PC-3 (cell line): ENCODE measurements at regions not wholly inside any gene's neighbourhood (a gene's known extent, or its start where the extent isn't known, plus 50 kb on each side); places are given as distances from the start of the nearest gene placed in this dataset.

Experiments
- ATAC-seq: fragments of 200-7000 bp; cut with Tn5 transposase; 2 replicates; pipeline ENCODE4 v1.9.1; 2020; ENCODE audit warnings: mild to moderate bottlenecking, moderate library complexity
- BruUV-seq: library from RNA; stranded (reverse); fragments of 400-500 nt; replicated peaks from 2 replicates; lab custom pipeline; 2021; lab: Mats Ljungman, UMichigan
- CTCF ChIA-PET: fragments of 300-600 bp; sonication (Branson Sonifier 250); formaldehyde crosslinking; loops from one replicate; lab custom pipeline; 2022; ENCODE audit warnings: antibody characterized with exemption; lab: Charles Lee
- POLR2A ChIA-PET: fragments of 300-600 bp; sonication (Branson Sonifier 250); formaldehyde crosslinking; loops from one replicate; lab custom pipeline; 2022; ENCODE audit warnings: antibody characterized with exemption; ENCODE audit not compliant: unreplicated experiment; lab: Charles Lee
- DNase-seq: peaks from one replicate; pipeline ENCODE4 v3.0.0-alpha.2; 2015
- H2AFZ ChIP-seq: fragments of 300-600 bp; sonication (generic); 2 replicates; pipeline ENCODE4 v1.6.0; 2016; ENCODE audit warnings: antibody characterized with exemption, low read length
- H3F3A ChIP-seq: fragments of 300-600 bp; sonication (generic); one replicate; pipeline ENCODE4 v1.6.0; 2017; ENCODE audit warnings: antibody characterized with exemption, low read length, control low read depth, mild to moderate bottlenecking; ENCODE audit not compliant: unreplicated experiment
- H3K27ac ChIP-seq: fragments of 300-600 bp; sonication (generic); 2 replicates; pipeline ENCODE4 v1.5.1; 2016; ENCODE audit warnings: mild to moderate bottlenecking, low read length
- H3K27me3 ChIP-seq: fragments of 300-600 bp; sonication (generic); 2 replicates; pipeline ENCODE4 v1.6.1; 2016; ENCODE audit warnings: low read length, mixed read lengths
- H3K36me3 ChIP-seq: fragments of 300-600 bp; sonication (generic); 2 replicates; pipeline ENCODE4 v1.6.1; 2016; ENCODE audit warnings: low read depth, mixed run types, low read length, mixed read lengths
- H3K4me1 ChIP-seq: fragments of 300-600 bp; sonication (generic); 2 replicates; pipeline ENCODE4 v1.5.1; 2016; ENCODE audit warnings: low read length; ENCODE audit not compliant: insufficient read depth
- H3K4me2 ChIP-seq: fragments of 300-600 bp; sonication (generic); 2 replicates; pipeline ENCODE4 v1.6.0; 2016; ENCODE audit warnings: low read length
- H3K4me3 ChIP-seq: fragments of 300-600 bp; sonication (generic); 2 replicates; pipeline ENCODE4 v1.5.1; 2016; ENCODE audit warnings: mild to moderate bottlenecking, low read length, mixed read lengths
- H3K79me2 ChIP-seq: fragments of 300-600 bp; sonication (generic); 2 replicates; pipeline ENCODE4 v1.6.1; 2017; ENCODE audit warnings: low read length, mixed read lengths
- H3K9ac ChIP-seq: fragments of 300-600 bp; sonication (generic); 2 replicates; pipeline ENCODE4 v1.6.0; 2016; ENCODE audit warnings: mild to moderate bottlenecking, low read length
- H3K9me2 ChIP-seq: fragments of 300-600 bp; sonication (generic); replicated peaks from 2 replicates; pipeline ENCODE4 v1.6.1; 2016; ENCODE audit warnings: mixed run types, low read length, mixed read lengths
- H3K9me3 ChIP-seq: fragments of 300-600 bp; sonication (generic); 2 replicates; pipeline ENCODE4 v1.6.1; 2016; ENCODE audit warnings: low read length, mixed read lengths
- H4K20me1 ChIP-seq: fragments of 300-600 bp; sonication (generic); 2 replicates; pipeline ENCODE4 v1.6.1; 2016; ENCODE audit warnings: low read length, mixed read lengths
- CTCF ChIP-seq: fragments of 300-600 bp; sonication (generic); conservative IDR thresholded peaks from 2 replicates; pipeline ENCODE4 v1.5.1; 2017; ENCODE audit warnings: antibody characterized with exemption, low read depth, mild to moderate bottlenecking, low read length
- EZH2 ChIP-seq: fragments of 300-600 bp; sonication (generic); IDR thresholded peaks from one replicate; pipeline ENCODE4 v1.6.1; 2017; ENCODE audit warnings: antibody characterized with exemption, mild to moderate bottlenecking, low read length; ENCODE audit not compliant: unreplicated experiment
- EZH2phosphoT487 ChIP-seq: fragments of 300-600 bp; sonication (generic); IDR thresholded peaks from 2 replicates; pipeline ENCODE4 v1.6.1; 2018; ENCODE audit warnings: mild to moderate bottlenecking, antibody characterized with exemption, low read length, borderline replicate concordance
- intact Hi-C: fragments of 100-400 bp; cut with micrococcal nuclease; formaldehyde crosslinking; loops from 2 replicates; pipeline ENCODE4 v1.9.0; 2023

- Histone ChIP-seq H3K9me2 (no peaks in the 10 kb centered on the region), H3K4me3 (no peak overlapping the region), H3F3A (no peaks in the 10 kb centered on the region), H3K4me1 (no peaks in the 10 kb centered on the region), H3K79me2 (no peaks in the 10 kb centered on the region), H3K27ac (no peak overlapping the region), H3K9me3 (no peaks in the 10 kb centered on the region), H4K20me1 (no peaks in the 10 kb centered on the region), H3K4me2 (no peak overlapping the region), H3K36me3 (no peaks in the 10 kb centered on the region), H3K27me3 (no peaks in the 10 kb centered on the region), H2AFZ (no peak overlapping the region), H3K9ac (no peak overlapping the region)
- TF ChIP-seq CTCF = no peak
- TF ChIP-seq EZH2 = no peak
- no peak for TF ChIP-seq EZH2phosphoT487
- BruUV-seq = no TSS peak
- DNase-seq (no peak), ATAC-seq (no peak)
- CTCF ChIA-PET = no interaction called here
- intact Hi-C loops = no loop called here
- POLR2A ChIA-PET = interaction anchor here (0.6 kb wide), 1 partner anchor 55 kb away, joined by 3 read pairs; no protein-coding TSS in a partner anchor
Measured at GRCh38 chr1:198101716-198102453, 54.9 kb upstream of the NEK7 start.

GRCh38 chr1:198102454-198102827 is 54.4 kb upstream of the NEK7 start:
- H3K4me1 ChIP-seq = no peaks in the 10 kb centered on the region
- no peaks in the 10 kb centered on the region for H3K36me3 ChIP-seq
- no peaks in the 10 kb centered on the region for H3K9me3 ChIP-seq
- no TSS peak for BruUV-seq
- no peak overlapping the region for H3K4me2 ChIP-seq
- H4K20me1 ChIP-seq = no peaks in the 10 kb centered on the region
- no peaks in the 10 kb centered on the region for H3K9me2 ChIP-seq
- ATAC-seq = no peak
- ChIA-PET POLR2A (no interaction called here), CTCF (no interaction called here)
- no peaks in the 10 kb centered on the region for H3F3A ChIP-seq
- H2AFZ ChIP-seq = no peak overlapping the region
- H3K27me3 ChIP-seq = no peaks in the 10 kb centered on the region
- no peak overlapping the region for H3K27ac ChIP-seq
- TF ChIP-seq EZH2phosphoT487 (no peak), EZH2 (no peak)
- intact Hi-C loops = no loop called here
- no peak overlapping the region for H3K4me3 ChIP-seq
- no peak overlapping the region for H3K9ac ChIP-seq
- H3K79me2 ChIP-seq = no peaks in the 10 kb centered on the region
- no peak for DNase-seq

- CTCF ChIA-PET = no interaction called here
- no peaks in the 10 kb centered on the region for H3K4me1 ChIP-seq
- no TSS peak for BruUV-seq
Measured at GRCh38 chr1:198105185-198105584, 51.6 kb upstream of the NEK7 start.

More at GRCh38 chr1:198105185-198105584, 51.6 kb upstream of the NEK7 start:
- Histone ChIP-seq H3K9ac (no peak overlapping the region), H3K79me2 (no peaks in the 10 kb centered on the region), H3K27ac (no peak overlapping the region), H2AFZ (no peak overlapping the region), H3K9me2 (no peaks in the 10 kb centered on the region), H3K36me3 (no peaks in the 10 kb centered on the region), H3K4me2 (no peak overlapping the region), H3K27me3 (no peaks in the 10 kb centered on the region), H3K4me3 (no peak overlapping the region), H3K9me3 (no peaks in the 10 kb centered on the region), H4K20me1 (no peaks in the 10 kb centered on the region), H3F3A (no peaks in the 10 kb centered on the region)
- intact Hi-C loops = no loop called here
- TF ChIP-seq EZH2phosphoT487 (no peak), CTCF (no peak), EZH2 (no peak)
- POLR2A ChIA-PET = no interaction called here
- ATAC-seq (no peak), DNase-seq (no peak)
